SK-N-SH (cell line): ENCODE measurements at regions not wholly inside any gene's neighbourhood (a gene's known extent, or its start where the extent isn't known, plus 50 kb on each side); places are given as distances from the start of the nearest gene placed in this dataset.

ENCODE experiments used
- CTCF ChIA-PET: fragments of 300-600, 350-600 bp; formaldehyde crosslinking; extraction: SDS; loops from one replicate; lab custom pipeline; 2021; lab: Yijun Ruan, JAX
- POLR2A ChIA-PET: fragments of 350-600 bp; sonication (Branson Sonifier 250); formaldehyde crosslinking; extraction: SDS; loops from one replicate; lab custom pipeline; 2020; ENCODE audit warnings: antibody characterized with exemption, inconsistent platforms; lab: Yijun Ruan, JAX
- DNase-seq: peaks from one replicate; pipeline ENCODE4 v3.0.0; 2012
- H2AFZ ChIP-seq: fragments of 200-600 bp; sonication (generic); 2 replicates; pipeline ENCODE4 v1.8.1; 2016; ENCODE audit warnings: antibody characterized with exemption, mild to moderate bottlenecking, low read depth
- H3F3A ChIP-seq: fragments of 200-600 bp; sonication (generic); replicated peaks from 2 replicates; pipeline ENCODE3; 2016; ENCODE audit warnings: antibody characterized with exemption, mild to moderate bottlenecking; ENCODE audit not compliant: insufficient read depth
- H3K27ac ChIP-seq, 2 experiments: fragments of 200-500 bp in 1 of 2; fragments of 200-600 bp in 1 of 2; sonication (Bioruptor generic) in 1 of 2; sonication (generic), shearing (Covaris generic) in 1 of 2; 2 replicates each; pipeline versions ENCODE4 v1.5.1 to v1.6.1; 2014 to 2016; ENCODE audit warnings: low read depth in 2 of 2, inconsistent platforms in 1 of 2, low read length in 1 of 2, mild to moderate bottlenecking in 1 of 2, mixed read lengths in 1 of 2
- H3K27me3 ChIP-seq: fragments of 200-600 bp; sonication (generic), shearing (Covaris generic); 2 replicates; pipeline ENCODE4 v1.6.1; 2016; ENCODE audit warnings: mixed run types; ENCODE audit not compliant: insufficient read depth
- H3K36me3 ChIP-seq, 2 experiments: fragments of 200-500 bp in 1 of 2; fragments of 200-600 bp in 1 of 2; sonication (Bioruptor generic) in 1 of 2; sonication (generic) in 1 of 2; replicated peaks in 1 of 2; 2 replicates each; pipeline versions ENCODE3 to v1.5.1; 2014 to 2016; ENCODE audit warnings: low read length in 1 of 2, mild to moderate bottlenecking in 1 of 2; ENCODE audit not compliant: insufficient read depth in 2 of 2, control insufficient read depth in 1 of 2
- H3K4me1 ChIP-seq, 2 experiments: fragments of 200-500 bp in 1 of 2; fragments of 200-600 bp in 1 of 2; sonication (Bioruptor generic) in 1 of 2; sonication (generic), shearing (Covaris generic) in 1 of 2; 2 replicates each; pipeline versions ENCODE4 v1.5.1 to v1.6.1; 2014 to 2016; ENCODE audit warnings: low read depth in 1 of 2, low read length in 1 of 2, mixed run types in 1 of 2; ENCODE audit not compliant: insufficient read depth in 2 of 2, control insufficient read depth in 1 of 2
- H3K4me2 ChIP-seq: fragments of 200-600 bp; sonication (generic), shearing (Covaris generic); 2 replicates; pipeline ENCODE4 v1.6.1; 2017; ENCODE audit warnings: mixed run types
- H3K4me3 ChIP-seq, 2 experiments: fragments of 200-500 bp in 1 of 2; fragments of 200-600 bp in 1 of 2; sonication (Bioruptor generic) in 1 of 2; sonication (generic), shearing (Covaris generic) in 1 of 2; 2 replicates each; pipeline versions ENCODE4 v1.5.1 to v1.8.1; 2014 to 2016; ENCODE audit warnings: low read depth in 2 of 2, inconsistent platforms in 1 of 2, low read length in 1 of 2, mild to moderate bottlenecking in 1 of 2, mixed read lengths in 1 of 2, moderate library complexity in 1 of 2
- H3K79me2 ChIP-seq: fragments of 200-600 bp; sonication (generic); 2 replicates; pipeline ENCODE4 v1.8.1; 2017; ENCODE audit warnings: mild to moderate bottlenecking; ENCODE audit not compliant: insufficient read depth
- H3K9ac ChIP-seq: fragments of 200-600 bp; sonication (generic); 2 replicates; pipeline ENCODE4 v1.6.1; 2017; ENCODE audit warnings: mixed run types
- H3K9me2 ChIP-seq: fragments of 200-600 bp; sonication (generic); 2 replicates; pipeline ENCODE4 v1.6.1; 2017; ENCODE audit warnings: mixed run types
- H3K9me3 ChIP-seq: fragments of 200-600 bp; sonication (generic); 2 replicates; pipeline ENCODE4 v1.6.1; 2017; ENCODE audit warnings: mixed run types, mild to moderate bottlenecking, moderate library complexity
- H4K20me1 ChIP-seq: fragments of 200-600 bp; sonication (generic); 2 replicates; pipeline ENCODE4 v1.6.1; 2017; ENCODE audit warnings: mild to moderate bottlenecking, mixed run types; ENCODE audit not compliant: insufficient read depth
- CTCF ChIP-seq: fragments of 200-600 bp; sonication (generic); IDR thresholded peaks from 2 replicates; pipeline ENCODE4 v1.6.1; 2017; ENCODE audit warnings: antibody characterized with exemption, mild to moderate bottlenecking, moderate library complexity
- ELF1 ChIP-seq: IDR thresholded peaks from 2 replicates; pipeline ENCODE4 v1.4.0; 2012
- EZH2phosphoT487 ChIP-seq: fragments of 200-600 bp; sonication (generic); IDR thresholded peaks from 2 replicates; pipeline ENCODE4 v1.6.1; 2017; ENCODE audit warnings: low read depth, mixed run types, mild to moderate bottlenecking, antibody characterized with exemption, moderate library complexity, borderline replicate concordance
- FOSL2 ChIP-seq: IDR thresholded peaks from 2 replicates; pipeline ENCODE4 v1.4.0; 2012; ENCODE audit warnings: low read depth, mild to moderate bottlenecking, moderate library complexity, borderline replicate concordance
- IRF3 ChIP-seq: fragments of 150-350 bp; IDR thresholded peaks from 2 replicates; pipeline ENCODE4 v1.6.1; 2016; ENCODE audit warnings: mild to moderate bottlenecking, low read depth, low read length
- JUND ChIP-seq: IDR thresholded peaks from 2 replicates; pipeline ENCODE4 v1.4.0; 2012
- MAX ChIP-seq: IDR thresholded peaks from 2 replicates; pipeline ENCODE4 v1.4.0; 2012; ENCODE audit warnings: low read depth
- MEF2A ChIP-seq: IDR thresholded peaks from 2 replicates; pipeline ENCODE4 v1.4.0; 2012; ENCODE audit warnings: low read depth, borderline replicate concordance
- MXI1 ChIP-seq: IDR thresholded peaks from 2 replicates; pipeline ENCODE4 v1.6.1; 2012; ENCODE audit warnings: mild to moderate bottlenecking, low read depth, low read length, improper control_type of control experiment
- NFIC ChIP-seq: IDR thresholded peaks from 2 replicates; pipeline ENCODE4 v1.4.0; 2012; ENCODE audit warnings: borderline replicate concordance
- NRF1 ChIP-seq: IDR thresholded peaks from 2 replicates; pipeline ENCODE4 v1.6.1; 2012; ENCODE audit warnings: low read depth, mild to moderate bottlenecking, low read length
- RAD21 ChIP-seq: IDR thresholded peaks from 2 replicates; pipeline ENCODE4 v1.6.1; 2012; ENCODE audit warnings: mild to moderate bottlenecking, low read length
- RCOR1 ChIP-seq: fragments of 150-350 bp; IDR thresholded peaks from 2 replicates; pipeline ENCODE4 v1.6.1; 2017; ENCODE audit warnings: antibody characterized with exemption, low read length
- REST ChIP-seq: IDR thresholded peaks from 2 replicates; pipeline ENCODE4 v1.6.1; 2012; ENCODE audit warnings: mild to moderate bottlenecking, low read depth, low read length, moderate library complexity
- SIN3A ChIP-seq: IDR thresholded peaks from 2 replicates; pipeline ENCODE4 v1.6.1; 2012; ENCODE audit warnings: low read depth, mild to moderate bottlenecking, low read length, moderate library complexity, borderline replicate concordance
- TAF1 ChIP-seq: IDR thresholded peaks from 2 replicates; pipeline ENCODE4 v1.6.1; 2012; ENCODE audit warnings: low read depth, mild to moderate bottlenecking, low read length, moderate library complexity, borderline replicate concordance
- TCF12 ChIP-seq: IDR thresholded peaks from 2 replicates; pipeline ENCODE4 v1.4.0; 2012
- TEAD4 ChIP-seq: IDR thresholded peaks from 2 replicates; pipeline ENCODE4 v1.4.0; 2012; ENCODE audit warnings: mild to moderate bottlenecking, borderline replicate concordance; ENCODE audit not compliant: insufficient read depth
- USF1 ChIP-seq: IDR thresholded peaks from 2 replicates; pipeline ENCODE4 v1.4.0; 2012; ENCODE audit warnings: low read depth, borderline replicate concordance
- ZBTB33 ChIP-seq: IDR thresholded peaks from 2 replicates; pipeline ENCODE4 v1.4.0; 2012; ENCODE audit warnings: low read depth, borderline replicate concordance
- WGBS: methylation state at CpG from one replicate; pipeline ENCODE4 v1.1.6; 2017; ENCODE audit warnings: low lambda C conversion rate; 5-methylcytosine and 5-hydroxymethylcytosine counted together

GRCh38 chr5:39561421-39561820, 136.6 kb upstream of the DAB2 start:
- no peak for DNase-seq
- H2AFZ ChIP-seq: no peak overlapping the region
- no peaks in the 10 kb centered on the region for H3K9me2 ChIP-seq
- ChIA-PET CTCF (interaction anchor here (1.5 kb wide), 1 partner anchor 343 kb away, joined by 3 read pairs; no protein-coding TSS in a partner anchor), POLR2A (no interaction called here)
- H3F3A ChIP-seq: no peaks in the 10 kb centered on the region
- H3K79me2 ChIP-seq: no peaks in the 10 kb centered on the region
- H4K20me1 ChIP-seq: no peaks in the 10 kb centered on the region
- no peak overlapping the region for H3K9ac ChIP-seq
- H3K9me3 ChIP-seq: no peaks in the 10 kb centered on the region
- peaks cover 84% of the 10 kb centered on the region for H3K27me3 ChIP-seq
- H3K4me1 ChIP-seq: no peaks in the 10 kb centered on the region
- no peak overlapping the region for H3K27ac ChIP-seq
- WGBS: 1% methylated on average over 2 of the region's 2 CpGs
- H3K4me2 ChIP-seq: no peak overlapping the region
- TF ChIP-seq TCF12 (no peak), ELF1 (no peak), RCOR1 (no peak), MAX (no peak), IRF3 (no peak), USF1 (no peak), EZH2phosphoT487 (no peak), MXI1 (no peak), REST (no peak), SIN3A (no peak), NFIC (no peak), JUND (no peak), CTCF (no peak), RAD21 (no peak), ZBTB33 (no peak), MEF2A (no peak), FOSL2 (no peak), TAF1 (no peak), NRF1 (no peak), TEAD4 (no peak)
- H3K36me3 ChIP-seq: no peaks in the 10 kb centered on the region
- no peak overlapping the region for H3K4me3 ChIP-seq
